Body of pancreas (tissue), 4 donors: ENCODE measurements at regions not wholly inside any gene's neighbourhood (a gene's known extent, or its start where the extent isn't known, plus 50 kb on each side); places are given as distances from the start of the nearest gene placed in this dataset.

Experiments used
- POLR2A ChIP-seq, 3 donors: fragments of 450-650 bp; IDR thresholded peaks; one replicate each; pipeline ENCODE4 v1.6.1; 2016; ENCODE audit warnings: antibody characterized with exemption in 3 of 3, mild to moderate bottlenecking in 2 of 3
- TF ChIP-seq, protein P1 (sequence below), 7 experiments: fragments of 450-650 bp in 4 of 7; fragments of 200-600 bp in 3 of 7; sonication (generic) in 3 of 7; IDR thresholded peaks; one replicate each; pipeline ENCODE4 v1.5.1; 2016 to 2019; ENCODE audit warnings: antibody characterized with exemption in 7 of 7

DNA sequence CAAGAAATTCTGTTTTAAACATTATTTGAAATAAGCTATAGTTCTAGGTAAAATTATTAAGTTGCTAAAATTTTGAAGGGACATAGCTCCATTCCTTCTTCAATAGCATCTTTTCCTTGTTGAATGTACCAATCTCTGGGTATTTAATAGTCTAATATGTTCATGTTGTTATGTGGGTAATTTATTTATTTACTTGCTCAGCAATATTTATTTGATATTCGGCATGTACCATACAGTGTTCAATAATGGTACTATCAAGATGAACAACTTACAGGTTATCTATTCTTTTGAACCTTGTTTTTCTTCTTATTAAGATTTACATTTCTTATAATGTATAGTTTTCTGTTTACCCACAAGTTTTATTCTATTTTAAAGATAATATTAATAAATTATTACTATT, 1616.8 kb upstream of the PIK3C3 start:
- TF ChIP-seq, protein P1, sequence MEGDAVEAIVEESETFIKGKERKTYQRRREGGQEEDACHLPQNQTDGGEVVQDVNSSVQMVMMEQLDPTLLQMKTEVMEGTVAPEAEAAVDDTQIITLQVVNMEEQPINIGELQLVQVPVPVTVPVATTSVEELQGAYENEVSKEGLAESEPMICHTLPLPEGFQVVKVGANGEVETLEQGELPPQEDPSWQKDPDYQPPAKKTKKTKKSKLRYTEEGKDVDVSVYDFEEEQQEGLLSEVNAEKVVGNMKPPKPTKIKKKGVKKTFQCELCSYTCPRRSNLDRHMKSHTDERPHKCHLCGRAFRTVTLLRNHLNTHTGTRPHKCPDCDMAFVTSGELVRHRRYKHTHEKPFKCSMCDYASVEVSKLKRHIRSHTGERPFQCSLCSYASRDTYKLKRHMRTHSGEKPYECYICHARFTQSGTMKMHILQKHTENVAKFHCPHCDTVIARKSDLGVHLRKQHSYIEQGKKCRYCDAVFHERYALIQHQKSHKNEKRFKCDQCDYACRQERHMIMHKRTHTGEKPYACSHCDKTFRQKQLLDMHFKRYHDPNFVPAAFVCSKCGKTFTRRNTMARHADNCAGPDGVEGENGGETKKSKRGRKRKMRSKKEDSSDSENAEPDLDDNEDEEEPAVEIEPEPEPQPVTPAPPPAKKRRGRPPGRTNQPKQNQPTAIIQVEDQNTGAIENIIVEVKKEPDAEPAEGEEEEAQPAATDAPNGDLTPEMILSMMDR (IDR thresholded peaks at IDR 0.05): no peak
- TF ChIP-seq POLR2A (IDR thresholded peaks at IDR 0.05): no peak
